ENCODE measurements at regions not wholly inside any gene's neighbourhood (a gene's known extent, or its start where the extent isn't known, plus 50 kb on each side); places are given as distances from the start of the nearest gene placed in this dataset.

GRCh38 chr4:25984796-25985195, 70.8 kb downstream of the SMIM20 start:
- no peak for TF ChIP-seq POLR2A (IDR thresholded peaks at IDR 0.05; ENCODE audit: low read depth, low read length)
- TF ChIP-seq PRDM15 (CRISPR knock-in tag; IDR thresholded peaks at IDR 0.05), result no peak
